Spinal cord (tissue), 9 donors: ENCODE measurements at regions not wholly inside any gene's neighbourhood (a gene's known extent, or its start where the extent isn't known, plus 50 kb on each side); places are given as distances from the start of the nearest gene placed in this dataset.

ENCODE experiments used
- DNase-seq, 6 donors: peaks; one replicate each; pipeline versions ENCODE4 v3.0.0 to v3.0.0-alpha.2; 2013 to 2015; ENCODE audit warnings: low spot score in 6 of 6, low read depth in 4 of 6
- H3K27ac ChIP-seq: one replicate; pipeline ENCODE4 v1.5.1; 2013; ENCODE audit warnings: low read depth, low read length, control low read depth
- H3K27me3 ChIP-seq: one replicate; pipeline ENCODE4 v1.6.1; 2013; ENCODE audit warnings: low read length; ENCODE audit not compliant: control insufficient read depth, insufficient read depth
- H3K36me3 ChIP-seq: one replicate; pipeline ENCODE4 v1.6.1; 2013; ENCODE audit warnings: low read length; ENCODE audit not compliant: control insufficient read depth, insufficient read depth
- H3K4me1 ChIP-seq: one replicate; pipeline ENCODE4 v1.6.1; 2013; ENCODE audit warnings: low read length; ENCODE audit not compliant: control insufficient read depth, insufficient read depth
- H3K4me3 ChIP-seq: one replicate; pipeline ENCODE4 v1.5.1; 2013; ENCODE audit warnings: low read depth, low read length, control low read depth
- H3K9me3 ChIP-seq: one replicate; pipeline ENCODE4 v1.6.1; 2013; ENCODE audit warnings: low read length; ENCODE audit not compliant: control insufficient read depth, insufficient read depth
- WGBS: methylation state at CpG from one replicate; pipeline ENCODE4 v1.1.5; 2013; ENCODE audit warnings: missing lambda C conversion rate; ENCODE audit not compliant: insufficient coverage; 5-methylcytosine and 5-hydroxymethylcytosine counted together
- donor health status: healthy.

DNA sequence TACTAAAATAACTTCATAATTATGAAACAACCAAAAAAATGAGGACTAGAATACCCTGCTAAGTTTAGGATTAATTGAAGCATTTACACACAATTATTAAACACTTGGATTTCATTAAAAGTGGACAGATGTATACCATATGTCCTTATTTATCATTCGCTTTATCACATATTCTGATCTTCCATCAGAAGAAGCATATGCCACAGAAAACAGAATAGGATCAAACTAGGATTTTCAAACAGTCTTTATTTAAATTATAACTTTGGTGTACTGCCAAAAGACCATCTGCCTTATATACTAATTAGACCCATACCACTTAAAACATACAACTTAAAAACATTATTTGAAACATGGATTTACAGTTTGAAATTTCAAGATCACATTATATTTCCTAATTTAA, 727.1 kb upstream of the KLHL1 start:
- no peaks in the 10 kb centered on the region for H3K27me3 ChIP-seq
- no peak overlapping the region for H3K27ac ChIP-seq
- H3K4me3 ChIP-seq: no peak overlapping the region
- WGBS: no CpG with 5 or more reads among the region's 1 CpG
- DNase-seq: peak in 1 of 6 donors; percentile 39
- no peaks in the 10 kb centered on the region for H3K36me3 ChIP-seq
- H3K4me1 ChIP-seq: no peaks in the 10 kb centered on the region
- no peaks in the 10 kb centered on the region for H3K9me3 ChIP-seq

DNA sequence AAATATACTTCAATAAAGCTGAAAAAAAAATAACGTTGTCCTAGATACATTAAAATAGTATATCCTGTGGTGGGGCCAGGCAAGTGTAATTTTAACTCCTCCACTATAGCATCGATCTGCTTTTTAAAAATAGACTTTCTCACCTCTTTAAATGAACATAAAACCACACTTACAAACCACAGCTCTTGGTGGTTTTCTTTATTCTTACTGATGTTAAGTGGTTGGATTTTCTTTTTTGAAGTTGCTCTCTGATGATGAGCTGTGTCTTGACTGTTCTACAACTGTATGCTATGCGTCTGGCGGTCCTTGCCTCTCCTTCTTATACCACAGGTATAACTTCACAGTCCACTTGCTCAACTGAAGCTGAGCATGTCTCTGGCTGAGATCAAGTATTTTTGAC, 721.5 kb upstream of the KLHL1 start:
- DNase-seq: no peak
- H3K4me1 ChIP-seq: no peaks in the 10 kb centered on the region
- H3K36me3 ChIP-seq: no peaks in the 10 kb centered on the region
- no peak overlapping the region for H3K4me3 ChIP-seq
- WGBS: no CpG with 5 or more reads among the region's 4 CpGs
- H3K9me3 ChIP-seq: no peaks in the 10 kb centered on the region
- H3K27me3 ChIP-seq: no peaks in the 10 kb centered on the region
- no peak overlapping the region for H3K27ac ChIP-seq

DNA sequence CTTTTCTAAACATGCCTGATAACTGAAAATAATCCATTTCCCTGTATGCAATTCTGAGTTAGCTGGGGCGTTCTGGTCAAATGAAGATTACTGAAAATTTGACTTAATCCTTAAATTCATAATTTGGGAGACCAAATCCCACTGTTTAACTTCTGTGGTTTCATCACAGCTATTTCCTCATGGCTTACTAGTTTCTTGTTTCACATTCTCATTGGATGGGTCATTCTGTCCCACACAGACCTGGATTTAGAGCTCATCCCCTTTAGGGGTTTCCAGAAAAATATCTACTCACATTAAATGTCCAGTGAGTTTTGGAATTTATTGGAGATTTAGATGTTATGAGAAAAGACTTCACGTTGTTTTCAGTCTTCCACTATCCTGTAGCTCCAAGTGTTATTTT, 709.3 kb upstream of the KLHL1 start:
- Histone ChIP-seq H3K27me3 (no peaks in the 10 kb centered on the region), H3K36me3 (no peaks in the 10 kb centered on the region), H3K9me3 (no peaks in the 10 kb centered on the region), H3K27ac (no peak overlapping the region), H3K4me1 (no peaks in the 10 kb centered on the region), H3K4me3 (no peak overlapping the region)
- no CpG with 5 or more reads among the region's 2 CpGs for WGBS
- no peak for DNase-seq

DNA sequence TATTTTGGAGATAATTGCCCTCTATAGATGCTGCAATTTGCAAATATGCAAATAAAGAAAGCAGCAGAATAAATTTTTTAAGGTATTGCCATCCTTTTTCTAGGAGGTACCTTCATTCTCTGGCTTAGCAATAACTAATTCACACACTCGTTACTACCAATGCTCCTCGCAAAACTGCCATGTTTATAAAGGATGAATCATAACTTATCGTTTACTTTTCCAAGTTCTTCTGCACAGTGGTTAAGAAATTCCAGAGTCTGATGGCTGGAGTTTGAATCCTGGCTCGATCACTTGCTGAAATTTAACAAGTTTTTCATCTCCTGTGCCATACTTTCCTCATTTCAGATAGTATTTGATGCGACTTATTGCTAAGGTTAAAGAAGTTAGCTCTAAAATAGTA, 708.6 kb upstream of the KLHL1 start:
- Histone ChIP-seq H3K9me3 (no peaks in the 10 kb centered on the region), H3K4me1 (no peaks in the 10 kb centered on the region), H3K36me3 (no peaks in the 10 kb centered on the region), H3K4me3 (no peak overlapping the region), H3K27ac (no peak overlapping the region), H3K27me3 (no peaks in the 10 kb centered on the region)
- WGBS: no CpG with 5 or more reads among the region's 5 CpGs
- DNase-seq: no peak

DNA sequence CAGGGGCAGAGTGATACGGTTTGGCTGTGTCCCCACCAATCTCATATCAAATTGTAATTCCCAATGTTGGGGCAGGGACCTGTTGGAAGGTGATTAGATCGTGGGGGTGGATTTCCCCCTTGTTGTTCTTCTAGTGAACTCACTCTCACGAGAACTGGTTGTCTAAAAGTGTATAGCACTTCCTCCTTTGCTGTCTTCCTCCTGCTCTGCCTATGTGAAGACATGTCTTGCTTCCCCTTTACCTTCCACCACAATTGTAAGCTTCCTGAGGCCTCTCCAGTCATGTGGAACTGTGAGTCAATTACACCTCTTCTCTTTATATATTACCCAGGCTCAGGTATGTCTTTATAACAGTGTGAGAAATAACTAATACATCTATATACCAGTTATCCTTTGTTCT, 706.4 kb upstream of the KLHL1 start:
- DNase-seq: no peak
- Histone ChIP-seq H3K4me3 (no peak overlapping the region), H3K9me3 (no peaks in the 10 kb centered on the region), H3K27ac (no peak overlapping the region), H3K36me3 (no peaks in the 10 kb centered on the region), H3K4me1 (no peaks in the 10 kb centered on the region), H3K27me3 (no peaks in the 10 kb centered on the region)
- no CpG with 5 or more reads among the region's 3 CpGs for WGBS

DNA sequence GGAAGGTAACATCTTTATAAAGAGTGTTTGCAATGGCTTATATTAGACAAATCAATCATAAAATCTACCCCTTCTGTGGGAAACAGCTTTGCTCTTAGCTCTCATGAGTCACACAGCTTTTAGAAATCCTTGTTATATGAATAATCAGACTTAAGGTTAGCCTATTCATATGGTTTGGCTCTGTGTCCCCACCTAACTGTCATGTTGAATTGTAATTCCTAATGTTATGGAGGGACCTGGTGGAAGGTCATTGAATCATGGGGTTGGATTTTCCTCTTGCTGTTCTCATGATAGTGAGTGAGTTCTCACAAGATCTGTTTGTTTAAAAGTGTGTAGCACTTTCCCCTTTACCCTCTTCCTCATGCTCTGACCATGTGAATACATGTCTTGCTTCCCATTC, 704.2 kb upstream of the KLHL1 start:
- Histone ChIP-seq H3K4me3 (no peak overlapping the region), H3K27ac (no peak overlapping the region), H3K9me3 (no peaks in the 10 kb centered on the region), H3K36me3 (no peaks in the 10 kb centered on the region), H3K4me1 (no peaks in the 10 kb centered on the region), H3K27me3 (no peaks in the 10 kb centered on the region)
- no peak for DNase-seq

DNA sequence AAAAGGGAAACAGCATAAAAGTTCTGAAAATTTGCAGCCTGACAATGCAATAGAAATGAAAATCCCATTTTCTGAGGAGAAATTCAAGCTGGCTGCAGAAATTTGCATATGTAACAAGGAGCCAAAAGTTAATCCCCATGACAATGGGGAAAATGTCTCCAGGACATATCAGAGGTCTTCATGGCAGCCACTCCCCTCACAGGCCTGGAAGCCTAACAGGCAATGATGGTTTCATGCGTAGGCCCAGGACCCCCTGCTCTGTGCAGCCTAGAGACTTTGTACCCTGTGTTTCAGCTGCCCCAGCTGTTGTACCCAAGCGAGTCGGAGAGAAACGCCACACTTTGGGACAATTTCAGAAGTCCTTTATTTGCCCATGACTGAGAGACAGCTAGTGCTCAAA, 701.3 kb upstream of the KLHL1 start:
- no peaks in the 10 kb centered on the region for H3K9me3 ChIP-seq
- H3K4me1 ChIP-seq: no peaks in the 10 kb centered on the region
- no peak for DNase-seq
- no peak overlapping the region for H3K27ac ChIP-seq
- no peaks in the 10 kb centered on the region for H3K36me3 ChIP-seq
- H3K4me3 ChIP-seq: no peak overlapping the region
- H3K27me3 ChIP-seq: no peaks in the 10 kb centered on the region
- WGBS: 96% methylated on average over 4 of the region's 4 CpGs

DNA sequence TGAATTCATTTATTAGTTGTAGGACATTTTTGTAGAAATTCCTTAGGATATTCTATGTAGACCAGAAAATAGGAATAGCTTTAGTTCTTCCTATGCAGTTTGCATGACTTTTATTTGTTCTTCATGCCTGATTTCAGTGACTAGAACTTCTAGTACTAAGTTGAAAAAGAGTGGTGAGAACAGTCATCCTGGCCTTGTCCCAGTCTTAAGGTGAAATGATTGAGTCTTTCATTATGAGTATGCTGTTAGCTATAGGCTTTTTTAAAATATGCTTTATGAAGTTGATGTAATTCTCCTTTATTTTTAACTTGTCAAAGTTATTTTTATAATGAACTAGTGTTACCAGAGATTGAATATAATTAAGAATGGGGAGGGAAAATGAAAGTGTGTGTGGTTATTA, 690.1 kb upstream of the KLHL1 start:
- H3K36me3 ChIP-seq: no peaks in the 10 kb centered on the region
- H3K27me3 ChIP-seq: no peaks in the 10 kb centered on the region
- H3K4me1 ChIP-seq: no peaks in the 10 kb centered on the region
- H3K4me3 ChIP-seq: no peak overlapping the region
- no peak overlapping the region for H3K27ac ChIP-seq
- no peak for DNase-seq
- no peaks in the 10 kb centered on the region for H3K9me3 ChIP-seq

DNA sequence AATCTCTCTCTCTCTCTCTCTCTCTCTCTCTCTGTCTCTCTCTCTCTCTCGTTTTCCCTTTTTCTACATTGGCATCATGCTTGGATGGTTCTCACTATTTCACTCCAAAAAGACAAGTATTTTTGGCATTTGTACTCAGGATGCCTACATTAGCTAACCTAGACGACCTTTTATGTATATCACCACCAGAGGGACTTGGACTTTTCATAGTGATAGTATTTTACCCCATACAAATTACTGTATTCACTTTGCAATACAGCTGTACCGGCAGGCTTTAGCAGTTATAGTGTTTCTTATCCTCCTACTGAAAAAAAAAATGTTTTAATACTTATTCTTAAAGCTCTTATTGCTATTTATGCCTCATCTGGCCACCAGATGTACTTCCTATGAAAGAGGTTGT, 687.2 kb upstream of the KLHL1 start:
- WGBS: no CpG with 5 or more reads among the region's 3 CpGs
- H3K9me3 ChIP-seq: no peaks in the 10 kb centered on the region
- H3K27me3 ChIP-seq: no peaks in the 10 kb centered on the region
- H3K27ac ChIP-seq: no peak overlapping the region
- H3K36me3 ChIP-seq: no peaks in the 10 kb centered on the region
- no peak overlapping the region for H3K4me3 ChIP-seq
- H3K4me1 ChIP-seq: no peaks in the 10 kb centered on the region
- DNase-seq: no peak

DNA sequence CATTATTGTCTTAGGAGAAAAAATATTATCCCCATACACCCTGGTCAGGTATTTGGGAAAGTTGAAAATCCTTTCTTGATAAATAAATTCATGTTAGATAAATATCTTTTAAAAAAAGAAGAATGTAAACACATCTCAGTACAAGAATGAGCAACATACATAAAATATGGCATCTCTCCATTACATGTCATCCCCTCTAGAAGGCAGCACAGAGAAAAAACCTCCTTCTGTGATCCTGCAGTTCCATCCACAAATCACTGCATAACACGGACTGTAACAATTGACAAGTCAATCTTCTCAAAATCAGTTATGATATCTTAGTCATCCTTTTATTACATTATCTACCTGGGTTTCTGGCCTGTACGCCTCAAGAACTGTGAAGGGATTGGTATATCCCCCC, 683.9 kb upstream of the KLHL1 start:
- 80% methylated on average over 1 of the region's 2 CpGs for WGBS
- no peaks in the 10 kb centered on the region for H3K27me3 ChIP-seq
- no peak overlapping the region for H3K4me3 ChIP-seq
- H3K27ac ChIP-seq: no peak overlapping the region
- H3K9me3 ChIP-seq: no peaks in the 10 kb centered on the region
- no peaks in the 10 kb centered on the region for H3K36me3 ChIP-seq
- no peak for DNase-seq
- no peaks in the 10 kb centered on the region for H3K4me1 ChIP-seq

DNA sequence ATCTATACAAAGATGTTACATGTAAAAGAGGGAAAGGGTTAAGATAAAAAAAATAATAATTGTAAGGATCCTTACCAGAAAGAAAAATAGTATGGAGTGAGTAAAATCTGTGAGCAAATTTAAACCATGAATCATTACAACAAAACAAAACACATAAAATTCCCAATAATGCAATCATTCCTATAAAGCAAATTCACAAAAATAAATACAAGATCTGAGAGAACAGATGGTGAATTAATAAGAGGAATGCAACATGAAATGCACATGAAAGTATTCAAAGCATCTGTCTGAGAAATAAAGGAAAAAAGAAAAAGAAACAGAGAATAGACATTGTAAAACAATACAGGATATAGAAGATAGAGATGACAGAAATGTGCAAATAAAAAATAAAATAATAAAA, 681.5 kb upstream of the KLHL1 start:
- H3K36me3 ChIP-seq: no peaks in the 10 kb centered on the region
- no peak for DNase-seq
- no peaks in the 10 kb centered on the region for H3K9me3 ChIP-seq
- no peak overlapping the region for H3K27ac ChIP-seq
- H3K4me3 ChIP-seq: no peak overlapping the region
- H3K4me1 ChIP-seq: no peaks in the 10 kb centered on the region
- no peaks in the 10 kb centered on the region for H3K27me3 ChIP-seq
